ENCODE measurements at regions not wholly inside any gene's neighbourhood (a gene's known extent, or its start where the extent isn't known, plus 50 kb on each side); places are given as distances from the start of the nearest gene placed in this dataset.

DNA sequence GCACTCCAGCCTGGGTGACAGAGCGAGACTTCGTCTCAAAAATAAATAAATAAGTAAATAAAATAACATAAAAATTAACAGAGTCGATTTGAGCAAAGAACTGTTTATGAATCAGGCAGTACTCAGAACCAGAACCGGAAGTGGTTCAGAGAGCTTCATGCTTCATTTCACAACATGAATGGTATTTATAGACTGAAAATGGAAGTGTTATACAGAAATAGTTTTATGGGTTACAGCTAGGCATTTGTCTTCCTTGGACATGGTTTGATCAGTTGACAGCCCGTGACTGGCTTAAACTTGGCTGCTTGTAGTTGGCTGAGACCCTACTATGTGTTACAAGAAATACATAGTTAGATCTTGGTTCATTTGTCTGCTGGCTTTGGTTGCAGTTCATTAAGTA, 216.0 kb upstream of the MCTP2 start:
- Mint-ChIP-seq H3K27ac (ENCODE audit: unreplicated experiment) (no peak overlapping the region), H3K9me3 (ENCODE audit: unreplicated experiment) (peaks cover 2% of the 10 kb centered on the region), H3K4me1 (ENCODE audit: low read depth, unreplicated experiment) (no peaks in the 10 kb centered on the region), H3K27me3 (ENCODE audit: low read depth, unreplicated experiment) (no peaks in the 10 kb centered on the region), H3K4me3 (ENCODE audit: unreplicated experiment) (no peak overlapping the region), H3K36me3 (ENCODE audit: low read depth, unreplicated experiment) (no peaks in the 10 kb centered on the region)
- no peaks in the 10 kb centered on the region for H3K9me3 ChIP-seq (ENCODE audit: insufficient read depth, low read depth, low read length)
- no peak overlapping the region for H3K27ac ChIP-seq (ENCODE audit: low read depth, low read length)
- H3K4me2 ChIP-seq (ENCODE audit: low read length): no peak overlapping the region
- H3K79me2 ChIP-seq (ENCODE audit: insufficient read depth, low read length): no peaks in the 10 kb centered on the region
- no peaks in the 10 kb centered on the region for H3K36me3 ChIP-seq (ENCODE audit: insufficient read depth, low read length)
- FAIRE-seq (no peak), DNase-seq (ENCODE audit: low read depth) (peak; percentile 21)
- H2AFZ ChIP-seq (ENCODE audit: low read depth, low read length): no peak overlapping the region
- H4K20me1 ChIP-seq (ENCODE audit: insufficient read depth, low read length): no peaks in the 10 kb centered on the region
- no peak overlapping the region for H3K4me3 ChIP-seq (ENCODE audit: insufficient read depth, low read depth, low read length)
- H3K27me3 ChIP-seq (ENCODE audit: insufficient read depth, low read length): no peaks in the 10 kb centered on the region
- no peak overlapping the region for H3K9ac ChIP-seq (ENCODE audit: low read length)
- H3K4me1 ChIP-seq (ENCODE audit: insufficient read depth, low read length): no peaks in the 10 kb centered on the region
- TF ChIP-seq, protein P1, sequence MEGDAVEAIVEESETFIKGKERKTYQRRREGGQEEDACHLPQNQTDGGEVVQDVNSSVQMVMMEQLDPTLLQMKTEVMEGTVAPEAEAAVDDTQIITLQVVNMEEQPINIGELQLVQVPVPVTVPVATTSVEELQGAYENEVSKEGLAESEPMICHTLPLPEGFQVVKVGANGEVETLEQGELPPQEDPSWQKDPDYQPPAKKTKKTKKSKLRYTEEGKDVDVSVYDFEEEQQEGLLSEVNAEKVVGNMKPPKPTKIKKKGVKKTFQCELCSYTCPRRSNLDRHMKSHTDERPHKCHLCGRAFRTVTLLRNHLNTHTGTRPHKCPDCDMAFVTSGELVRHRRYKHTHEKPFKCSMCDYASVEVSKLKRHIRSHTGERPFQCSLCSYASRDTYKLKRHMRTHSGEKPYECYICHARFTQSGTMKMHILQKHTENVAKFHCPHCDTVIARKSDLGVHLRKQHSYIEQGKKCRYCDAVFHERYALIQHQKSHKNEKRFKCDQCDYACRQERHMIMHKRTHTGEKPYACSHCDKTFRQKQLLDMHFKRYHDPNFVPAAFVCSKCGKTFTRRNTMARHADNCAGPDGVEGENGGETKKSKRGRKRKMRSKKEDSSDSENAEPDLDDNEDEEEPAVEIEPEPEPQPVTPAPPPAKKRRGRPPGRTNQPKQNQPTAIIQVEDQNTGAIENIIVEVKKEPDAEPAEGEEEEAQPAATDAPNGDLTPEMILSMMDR (IDR thresholded peaks at IDR 0.05; ENCODE audit: insufficient read depth, low read depth, low read length): no peak
- no peak for TF ChIP-seq EZH2 (IDR thresholded peaks at IDR 0.05; ENCODE audit: insufficient read depth, low read length)

DNA sequence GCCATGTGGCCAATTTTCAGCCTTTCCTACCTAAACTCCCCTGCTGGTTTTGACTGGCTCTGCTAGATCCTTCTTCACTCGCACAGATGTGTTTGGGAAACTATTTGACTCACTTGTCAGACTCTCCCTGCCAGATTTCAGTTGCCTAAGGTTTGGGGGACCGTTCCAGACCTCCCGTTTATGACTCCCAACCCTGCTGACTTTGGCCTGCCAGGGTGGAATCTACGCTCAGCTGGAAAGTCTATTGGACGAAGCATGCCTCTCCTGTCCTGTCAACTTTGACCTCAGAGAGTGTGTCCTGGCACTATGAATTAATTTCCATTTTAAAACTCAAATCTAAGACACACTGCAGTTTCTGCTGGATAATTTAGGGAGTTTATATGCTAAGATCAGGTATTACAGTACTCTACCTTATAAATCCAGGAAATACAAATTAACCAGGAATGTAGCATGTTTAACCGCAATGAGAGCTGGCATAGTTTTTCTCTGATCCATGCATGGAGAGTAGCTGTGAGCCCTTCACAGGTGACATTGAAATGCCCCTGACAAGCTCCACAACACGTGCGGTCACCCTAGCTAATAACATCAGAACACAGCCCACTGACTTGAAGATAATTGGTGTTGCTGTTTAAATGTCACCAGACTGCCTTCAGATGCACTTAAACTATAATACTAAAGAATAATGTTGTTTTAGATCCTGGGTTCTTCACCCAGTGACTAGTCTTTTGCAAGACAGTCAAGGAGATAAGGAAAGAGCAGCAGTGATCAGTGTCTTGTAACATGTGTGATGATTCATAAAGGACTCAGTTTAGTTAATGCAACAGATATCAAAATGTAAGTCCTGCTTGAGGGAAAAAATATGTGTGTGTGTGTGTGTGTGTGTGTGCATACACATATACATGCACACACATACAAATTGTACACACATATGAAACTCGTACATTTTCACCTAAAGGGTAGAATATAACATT, 223.0 kb upstream of the MCTP2 start:
- FAIRE-seq: no peak
- Histone ChIP-seq H3K4me2 (ENCODE audit: low read length) (no peak overlapping the region), H3K27ac (ENCODE audit: low read depth, low read length) (no peak overlapping the region), H4K20me1 (ENCODE audit: insufficient read depth, low read length) (no peaks in the 10 kb centered on the region), H3K9ac (ENCODE audit: low read length) (no peak overlapping the region), H3K27me3 (ENCODE audit: insufficient read depth, low read length) (no peaks in the 10 kb centered on the region), H3K36me3 (ENCODE audit: insufficient read depth, low read length) (no peaks in the 10 kb centered on the region), H3K79me2 (ENCODE audit: insufficient read depth, low read length) (no peaks in the 10 kb centered on the region), H2AFZ (ENCODE audit: low read depth, low read length) (no peak overlapping the region), H3K9me3 (ENCODE audit: insufficient read depth, low read depth, low read length) (no peaks in the 10 kb centered on the region), H3K4me3 (ENCODE audit: insufficient read depth, low read depth, low read length) (no peak overlapping the region), H3K4me1 (ENCODE audit: insufficient read depth, low read length) (no peaks in the 10 kb centered on the region)
- no peak overlapping the region for H3K27ac Mint-ChIP-seq (ENCODE audit: unreplicated experiment)
- H3K9me3 Mint-ChIP-seq (ENCODE audit: unreplicated experiment): no peaks in the 10 kb centered on the region
- H3K27me3 Mint-ChIP-seq (ENCODE audit: low read depth, unreplicated experiment): peaks cover 3% of the 10 kb centered on the region
- TF ChIP-seq, protein P1 (IDR thresholded peaks at IDR 0.05; ENCODE audit: insufficient read depth, low read depth, low read length): no peak
- TF ChIP-seq EZH2 (IDR thresholded peaks at IDR 0.05; ENCODE audit: insufficient read depth, low read length): no peak
- H3K4me3 Mint-ChIP-seq (ENCODE audit: unreplicated experiment): no peak overlapping the region
- DNase-seq (ENCODE audit: low read depth): peak; percentile 18
- no peaks in the 10 kb centered on the region for H3K36me3 Mint-ChIP-seq (ENCODE audit: low read depth, unreplicated experiment)
- no peaks in the 10 kb centered on the region for H3K4me1 Mint-ChIP-seq (ENCODE audit: low read depth, unreplicated experiment)

DNA sequence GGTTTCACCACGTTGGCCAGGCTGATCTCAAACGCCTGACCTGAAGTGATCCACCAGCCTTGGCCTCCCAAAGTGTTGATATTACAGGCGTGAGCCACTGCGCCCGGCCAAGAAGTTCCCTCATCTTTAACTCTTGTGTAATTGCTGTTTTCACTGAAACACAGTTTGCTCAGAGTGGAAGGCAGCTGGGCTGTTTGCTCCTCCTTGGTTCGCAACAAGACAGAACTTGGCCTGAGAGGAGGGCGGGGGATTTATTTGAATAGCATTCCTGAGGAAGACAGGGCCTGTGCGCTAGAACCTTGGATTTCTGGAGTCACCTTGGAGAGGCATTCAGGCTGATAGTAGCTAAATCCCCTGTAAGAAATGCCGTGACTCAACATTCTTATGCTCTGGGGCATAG, 226.7 kb upstream of the MCTP2 start:
- no peaks in the 10 kb centered on the region for H4K20me1 ChIP-seq (ENCODE audit: insufficient read depth, low read length)
- peaks cover 6% of the 10 kb centered on the region for H3K4me1 Mint-ChIP-seq (ENCODE audit: low read depth, unreplicated experiment)
- no peaks in the 10 kb centered on the region for H3K4me1 ChIP-seq (ENCODE audit: insufficient read depth, low read length)
- no peak overlapping the region for H3K9ac ChIP-seq (ENCODE audit: low read length)
- no peak overlapping the region for H3K27ac ChIP-seq (ENCODE audit: low read depth, low read length)
- peaks cover 3% of the 10 kb centered on the region for H3K27me3 Mint-ChIP-seq (ENCODE audit: low read depth, unreplicated experiment)
- no peaks in the 10 kb centered on the region for H3K36me3 ChIP-seq (ENCODE audit: insufficient read depth, low read length)
- no peak overlapping the region for H3K4me3 Mint-ChIP-seq (ENCODE audit: unreplicated experiment)
- TF ChIP-seq, protein P1 (IDR thresholded peaks at IDR 0.05; ENCODE audit: insufficient read depth, low read depth, low read length): no peak
- no peak for TF ChIP-seq EZH2 (IDR thresholded peaks at IDR 0.05; ENCODE audit: insufficient read depth, low read length)
- no peak overlapping the region for H2AFZ ChIP-seq (ENCODE audit: low read depth, low read length)
- no peak for DNase-seq (ENCODE audit: low read depth)
- H3K36me3 Mint-ChIP-seq (ENCODE audit: low read depth, unreplicated experiment): no peaks in the 10 kb centered on the region
- no peaks in the 10 kb centered on the region for H3K9me3 ChIP-seq (ENCODE audit: insufficient read depth, low read depth, low read length)
- no peak overlapping the region for H3K4me3 ChIP-seq (ENCODE audit: insufficient read depth, low read depth, low read length)
- no peaks in the 10 kb centered on the region for H3K79me2 ChIP-seq (ENCODE audit: insufficient read depth, low read length)
- H3K4me2 ChIP-seq (ENCODE audit: low read length): no peak overlapping the region
- no peaks in the 10 kb centered on the region for H3K9me3 Mint-ChIP-seq (ENCODE audit: unreplicated experiment)
- no peak for FAIRE-seq
- H3K27ac Mint-ChIP-seq (ENCODE audit: unreplicated experiment): no peak overlapping the region
- no peaks in the 10 kb centered on the region for H3K27me3 ChIP-seq (ENCODE audit: insufficient read depth, low read length)
